Activated CD8-positive, alpha-beta memory T cell treated with anti-CD3 and anti-CD28 coated beads, Interleukin-2, amount 50 U/mL, for 1 hour (primary cell): ENCODE measurements at regions not wholly inside any gene's neighbourhood (a gene's known extent, or its start where the extent isn't known, plus 50 kb on each side); places are given as distances from the start of the nearest gene placed in this dataset.

Experiments used
- DNase-seq: peaks from one replicate; pipeline ENCODE4 v3.0.0-alpha.2; 2020; ENCODE audit errors: extremely low read depth

- no peak for DNase-seq
These were observed 157.7 kb upstream of the RASGEF1B start for GRCh38 chr4:81629366-81629765.

DNA sequence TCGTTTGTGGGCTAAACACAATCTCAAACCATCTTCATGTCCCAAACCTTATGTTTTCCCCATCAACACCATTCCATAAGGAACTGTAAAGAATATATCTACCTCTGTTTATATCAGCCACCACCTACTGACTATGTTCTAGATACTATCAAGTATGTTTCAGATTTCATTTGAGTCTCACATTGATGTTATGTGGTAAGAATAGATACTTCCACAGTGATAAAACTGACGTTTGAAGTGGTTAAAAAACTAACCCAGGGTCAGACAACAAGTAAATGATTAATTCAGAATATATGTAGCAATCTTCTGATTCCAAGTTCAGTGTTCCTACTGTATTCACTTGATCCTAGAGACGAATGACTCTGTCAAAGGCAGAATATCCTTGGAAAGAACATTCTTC is 156.8 kb upstream of the RASGEF1B start:
- DNase-seq: no peak

- no peak for DNase-seq
These were observed 155.9 kb upstream of the RASGEF1B start for GRCh38 chr4:81627590-81627989.

DNA sequence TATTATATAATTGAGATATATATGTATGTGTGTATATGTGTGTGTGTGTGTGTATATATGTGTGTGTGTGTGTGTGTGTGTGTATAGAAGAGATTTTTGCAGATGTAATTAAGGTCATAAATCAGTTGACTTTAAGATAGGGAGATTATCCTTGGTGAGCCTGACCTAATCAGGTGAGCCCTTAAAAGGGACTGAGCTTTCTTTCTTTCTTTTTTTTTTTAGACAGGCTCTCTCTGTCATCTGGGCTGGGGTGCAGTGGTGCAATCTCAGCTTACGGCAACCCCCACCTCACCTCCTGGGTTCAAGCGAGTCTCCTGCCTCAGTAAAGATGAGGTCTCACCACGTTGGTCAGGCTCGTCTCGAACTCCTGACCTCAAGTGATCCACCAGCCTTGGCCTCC is 155.1 kb upstream of the RASGEF1B start:
- no peak for DNase-seq

- no peak for DNase-seq
These were observed 154.0 kb upstream of the RASGEF1B start for GRCh38 chr4:81625422-81626417.

- DNase-seq: no peak
These were observed 151.7 kb upstream of the RASGEF1B start for GRCh38 chr4:81623434-81623833.

DNA sequence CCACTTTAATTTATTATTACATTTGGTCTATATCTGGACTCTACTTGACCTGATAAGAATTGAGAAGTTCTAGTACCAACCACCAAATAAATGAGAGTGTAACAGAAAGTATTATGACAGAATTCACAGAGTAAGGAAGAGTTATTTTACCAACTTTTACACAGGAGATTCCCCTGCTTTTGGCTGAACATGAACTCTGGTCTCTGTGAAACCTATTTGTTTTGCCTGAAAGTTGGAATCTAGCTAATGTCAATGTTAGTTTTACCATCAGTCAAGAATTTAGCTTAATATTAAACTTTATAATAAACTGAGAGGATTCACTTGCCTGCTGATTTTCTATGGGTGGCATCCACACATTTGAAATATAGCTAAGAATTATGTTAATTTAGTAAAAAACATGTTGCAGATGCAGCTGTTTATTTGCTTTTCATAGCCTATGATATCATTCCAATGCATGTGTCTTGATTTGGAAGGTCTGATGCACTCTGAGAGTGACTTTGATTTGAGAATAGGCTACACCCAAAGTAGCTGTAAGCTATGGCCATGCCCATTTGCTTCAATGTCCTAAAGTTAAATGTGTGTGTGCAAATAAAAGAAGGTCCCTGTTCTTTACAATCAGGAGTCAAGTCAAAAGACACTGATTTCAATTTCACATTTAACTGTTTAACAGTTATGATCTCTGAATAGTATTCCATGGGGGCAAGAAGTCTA is 150.9 kb upstream of the RASGEF1B start:
- DNase-seq: no peak

GRCh38 chr4:81622028-81622427 is 150.3 kb upstream of the RASGEF1B start:
- no peak for DNase-seq

DNA sequence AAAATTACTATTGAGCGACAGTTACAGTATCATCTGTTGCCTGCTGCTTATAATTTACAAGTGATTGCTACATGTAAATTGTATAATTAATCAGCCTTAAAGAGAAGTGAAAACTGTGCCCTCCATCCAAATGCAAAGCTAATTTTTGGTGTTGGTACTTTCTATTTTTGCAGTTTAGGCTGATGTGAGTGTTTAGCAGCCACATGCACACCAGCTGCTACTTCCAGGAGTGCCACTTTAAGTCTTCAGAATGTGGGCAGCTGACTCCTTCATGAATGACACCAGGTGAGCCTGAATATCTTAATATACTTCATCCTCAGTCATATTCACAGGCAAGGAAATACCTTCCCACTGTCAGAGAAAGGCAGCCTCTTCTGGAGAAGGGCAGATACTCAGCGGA is 149.8 kb upstream of the RASGEF1B start:
- DNase-seq: no peak

GRCh38 chr4:81620442-81620841 is 148.7 kb upstream of the RASGEF1B start:
- no peak for DNase-seq

GRCh38 chr4:81617545-81617944 is 145.8 kb upstream of the RASGEF1B start:
- no peak for DNase-seq

GRCh38 chr4:81611221-81611620 is 139.5 kb upstream of the RASGEF1B start:
- DNase-seq: no peak

DNA sequence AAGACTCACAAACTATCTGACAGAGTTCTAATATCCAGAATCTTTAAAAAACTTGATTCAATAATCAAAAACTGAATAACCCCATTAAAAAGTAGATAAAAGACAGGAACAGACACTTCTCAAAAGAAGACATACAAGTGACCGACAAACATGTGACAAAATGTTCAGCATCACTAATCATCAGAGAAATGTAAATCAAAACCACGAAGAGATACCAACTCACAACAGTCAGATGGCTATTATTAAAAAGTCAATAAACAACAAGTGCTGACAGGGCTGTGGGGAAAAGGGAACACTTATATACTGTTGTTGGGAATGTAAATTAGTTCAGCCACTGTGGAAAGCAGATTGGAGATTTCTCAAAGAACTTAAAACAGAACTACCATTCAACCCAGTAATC is 138.1 kb upstream of the RASGEF1B start:
- no peak for DNase-seq

DNA sequence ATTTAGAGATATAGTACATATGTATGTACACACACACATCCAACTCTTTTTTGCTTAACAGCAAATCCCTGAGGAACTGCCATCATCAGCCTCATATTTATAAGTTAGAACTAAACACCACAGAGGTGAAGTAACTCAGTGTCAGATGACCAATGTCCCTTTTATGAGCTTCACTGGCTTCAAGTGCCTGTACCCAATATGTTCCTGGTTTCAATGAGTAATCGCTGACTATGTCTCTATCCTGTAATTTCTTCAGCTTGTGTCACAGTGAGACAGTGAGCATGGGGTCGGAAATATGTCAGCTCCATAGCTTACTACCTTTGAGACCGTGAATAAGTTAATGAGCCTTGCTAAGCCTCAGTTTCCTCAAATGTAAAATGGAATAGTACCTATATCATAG is 136.2 kb upstream of the RASGEF1B start:
- DNase-seq: no peak

- no peak for DNase-seq
These were observed 135.2 kb upstream of the RASGEF1B start for GRCh38 chr4:81606801-81607501.

GRCh38 chr4:81606166-81606565 is 134.5 kb upstream of the RASGEF1B start:
- no peak for DNase-seq

DNA sequence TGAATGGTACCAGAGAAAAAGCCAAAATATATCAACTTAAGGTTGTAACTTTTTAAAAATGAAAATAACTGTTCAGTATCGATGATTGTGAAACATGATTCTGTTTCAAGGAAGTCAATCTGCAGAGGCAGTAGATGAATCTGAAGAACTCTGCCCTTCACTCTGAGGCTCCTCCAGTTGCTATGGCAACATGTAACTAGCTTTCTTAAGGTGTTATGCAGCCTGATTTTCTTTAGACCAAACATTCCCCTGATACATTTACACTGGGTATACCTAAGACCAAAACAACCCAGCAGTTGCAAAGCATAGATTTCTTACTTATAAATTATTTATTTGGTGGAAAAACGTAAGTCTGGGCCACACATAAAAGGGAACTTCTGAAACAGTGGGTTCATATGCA is 133.6 kb upstream of the RASGEF1B start:
- no peak for DNase-seq

- no peak for DNase-seq
These were observed 133.0 kb upstream of the RASGEF1B start for GRCh38 chr4:81604683-81605218.

DNA sequence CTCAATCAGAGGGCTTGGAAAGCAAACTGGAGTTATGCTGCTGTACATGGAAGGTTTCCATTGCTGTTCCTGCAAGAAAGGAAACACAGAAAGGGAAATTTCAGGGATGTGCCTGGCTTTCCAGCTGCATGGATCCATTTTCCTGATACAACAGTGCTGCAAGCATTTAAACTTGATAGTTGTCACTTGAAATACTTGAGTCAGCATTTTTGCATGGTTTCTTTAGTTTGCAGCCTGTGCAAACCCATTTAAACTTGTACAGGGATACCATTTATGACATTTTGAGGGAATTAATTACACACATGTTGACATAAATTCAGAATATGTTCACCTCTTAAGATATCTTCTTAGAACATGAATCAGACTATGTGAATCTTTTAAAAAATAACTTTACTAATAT is 131.1 kb upstream of the RASGEF1B start:
- no peak for DNase-seq

- no peak for DNase-seq
These were observed 129.6 kb upstream of the RASGEF1B start for GRCh38 chr4:81601358-81601694.

DNA sequence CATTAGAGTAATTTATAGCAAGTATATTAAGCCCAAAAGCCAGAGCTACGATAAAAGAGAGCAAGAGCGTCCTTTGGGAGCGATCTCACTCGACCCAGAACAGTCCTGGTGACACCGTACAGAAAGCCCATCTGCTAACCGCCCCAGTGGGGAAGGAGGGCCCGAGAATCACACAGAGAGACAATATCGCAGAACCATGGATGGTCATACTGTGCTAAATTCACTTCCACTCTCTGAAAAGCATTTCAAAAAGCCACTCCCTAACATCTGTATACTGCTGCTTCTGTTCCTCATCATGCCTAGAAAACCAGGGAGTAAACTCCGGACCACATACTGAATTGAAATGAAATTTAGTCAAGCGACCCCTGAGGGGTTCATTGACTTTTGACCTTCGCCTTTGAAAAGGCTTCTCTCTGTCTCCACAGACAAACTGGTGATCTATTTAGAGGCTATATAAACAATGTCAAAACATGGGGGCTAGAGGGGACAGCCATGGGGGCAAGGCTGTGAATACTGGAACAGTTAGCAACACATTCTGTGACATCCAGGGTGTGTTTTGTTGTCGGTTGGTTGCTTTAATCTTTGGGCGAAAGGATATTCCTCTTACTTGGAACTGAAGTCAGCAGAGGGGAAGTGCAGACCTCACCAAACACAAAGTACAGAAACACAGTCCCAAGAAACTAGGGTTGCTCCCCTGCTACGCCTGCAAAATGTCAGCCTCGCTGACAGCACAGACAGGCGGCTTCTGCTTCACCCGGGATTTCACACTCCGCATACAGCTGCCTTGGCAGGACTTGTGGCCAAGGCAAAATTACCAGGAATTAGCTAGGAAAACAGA is 129.0 kb upstream of the RASGEF1B start:
- no peak for DNase-seq
